ENCODE measurements at regions not wholly inside any gene's neighbourhood (a gene's known extent, or its start where the extent isn't known, plus 50 kb on each side); places are given as distances from the start of the nearest gene placed in this dataset.

DNA sequence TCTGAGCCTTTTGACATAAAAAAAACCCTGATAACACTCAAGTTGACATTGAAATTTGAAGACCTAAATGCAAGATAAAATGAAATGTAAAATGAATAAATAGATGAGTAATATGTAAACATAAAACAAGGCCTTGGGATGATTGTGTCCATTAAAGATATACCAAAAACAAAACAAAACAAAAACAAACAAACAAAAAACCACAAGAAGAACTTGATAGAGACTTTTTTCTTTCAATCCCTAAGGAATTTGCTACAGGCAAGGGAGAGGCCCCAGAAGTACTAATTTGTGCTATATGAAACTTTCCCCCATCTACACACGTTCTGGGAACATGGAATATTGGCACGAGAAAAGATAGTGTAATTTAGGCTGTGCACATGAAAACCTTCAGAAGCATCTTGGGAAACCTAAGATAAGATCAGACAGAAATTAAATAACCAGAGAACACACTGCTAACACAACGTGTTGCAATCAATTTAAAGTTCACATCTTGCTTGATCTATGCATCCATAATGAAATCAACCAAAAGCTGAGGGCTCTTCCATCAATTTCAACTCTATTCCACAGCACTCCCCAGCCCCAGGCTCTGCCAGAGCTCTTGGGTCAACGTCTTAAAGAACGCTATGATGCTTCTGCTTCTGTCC lies 201.1 kb upstream of the RREB1 start:
- H3K27ac ChIP-seq, result no peak overlapping the region
- intact Hi-C loops (cut with DNase I), result no loop called here
- H3K4me1 ChIP-seq, result no peaks in the 10 kb centered on the region
- no peaks in the 10 kb centered on the region for H3K27me3 ChIP-seq (ENCODE audit: low read depth)
- H3K36me3 ChIP-seq, result no peaks in the 10 kb centered on the region
- no peak overlapping the region for H3K4me3 ChIP-seq
- H3K9me3 ChIP-seq, result no peaks in the 10 kb centered on the region
- no peak for ATAC-seq
- DNase-seq, result no peak
- TF ChIP-seq, protein P1, sequence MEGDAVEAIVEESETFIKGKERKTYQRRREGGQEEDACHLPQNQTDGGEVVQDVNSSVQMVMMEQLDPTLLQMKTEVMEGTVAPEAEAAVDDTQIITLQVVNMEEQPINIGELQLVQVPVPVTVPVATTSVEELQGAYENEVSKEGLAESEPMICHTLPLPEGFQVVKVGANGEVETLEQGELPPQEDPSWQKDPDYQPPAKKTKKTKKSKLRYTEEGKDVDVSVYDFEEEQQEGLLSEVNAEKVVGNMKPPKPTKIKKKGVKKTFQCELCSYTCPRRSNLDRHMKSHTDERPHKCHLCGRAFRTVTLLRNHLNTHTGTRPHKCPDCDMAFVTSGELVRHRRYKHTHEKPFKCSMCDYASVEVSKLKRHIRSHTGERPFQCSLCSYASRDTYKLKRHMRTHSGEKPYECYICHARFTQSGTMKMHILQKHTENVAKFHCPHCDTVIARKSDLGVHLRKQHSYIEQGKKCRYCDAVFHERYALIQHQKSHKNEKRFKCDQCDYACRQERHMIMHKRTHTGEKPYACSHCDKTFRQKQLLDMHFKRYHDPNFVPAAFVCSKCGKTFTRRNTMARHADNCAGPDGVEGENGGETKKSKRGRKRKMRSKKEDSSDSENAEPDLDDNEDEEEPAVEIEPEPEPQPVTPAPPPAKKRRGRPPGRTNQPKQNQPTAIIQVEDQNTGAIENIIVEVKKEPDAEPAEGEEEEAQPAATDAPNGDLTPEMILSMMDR (IDR thresholded peaks at IDR 0.05), result no peak

DNA sequence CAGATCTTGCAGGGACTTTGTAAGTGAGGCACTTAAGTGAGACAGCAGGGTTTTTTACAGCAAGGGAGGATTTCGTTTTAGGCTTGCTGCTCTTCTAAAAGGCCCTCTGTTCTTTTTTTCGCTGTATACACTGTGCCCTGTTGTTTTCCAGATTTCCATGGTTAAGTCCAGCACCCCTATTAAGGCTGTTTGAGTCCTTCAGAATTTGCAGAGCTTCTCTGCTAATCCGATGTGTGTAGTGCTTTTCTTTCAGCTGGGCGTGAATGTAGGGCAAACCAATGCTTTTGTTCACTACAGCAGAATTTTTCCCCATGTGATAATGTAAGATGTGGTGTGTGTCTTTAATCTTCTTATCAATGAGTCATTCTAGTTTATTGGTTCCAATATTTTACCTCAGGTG lies 200.5 kb upstream of the RREB1 start:
- Histone ChIP-seq H3K27ac (no peak overlapping the region), H3K9me3 (no peaks in the 10 kb centered on the region), H3K4me1 (no peaks in the 10 kb centered on the region), H3K36me3 (no peaks in the 10 kb centered on the region), H3K4me3 (no peak overlapping the region), H3K27me3 (ENCODE audit: low read depth) (no peaks in the 10 kb centered on the region)
- DNase-seq, result no peak
- TF ChIP-seq, protein P1 (IDR thresholded peaks at IDR 0.05), result no peak
- no peak for ATAC-seq
- intact Hi-C loops (cut with DNase I), result no loop called here

DNA sequence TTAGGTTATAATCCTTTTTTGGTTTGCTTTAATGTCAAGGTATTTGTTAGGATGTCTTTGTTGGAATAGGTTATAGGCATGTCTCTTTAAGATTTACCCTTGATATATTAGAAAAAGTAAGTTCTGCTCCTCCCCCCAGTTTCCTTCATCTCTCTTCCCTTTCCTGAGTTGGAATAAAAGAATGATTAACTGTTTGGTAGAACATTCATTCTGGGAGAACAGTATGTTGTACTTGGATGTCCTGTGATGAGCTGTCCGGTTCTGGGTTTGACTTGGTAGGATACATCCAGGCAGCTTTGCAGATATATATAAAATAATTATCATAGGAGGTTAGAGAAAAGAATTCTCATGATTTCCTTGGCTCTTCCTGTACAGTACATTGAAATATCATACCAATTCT lies 199.6 kb upstream of the RREB1 start:
- Histone ChIP-seq H3K4me1 (no peaks in the 10 kb centered on the region), H3K36me3 (no peaks in the 10 kb centered on the region), H3K27me3 (ENCODE audit: low read depth) (no peaks in the 10 kb centered on the region), H3K4me3 (no peak overlapping the region), H3K9me3 (no peaks in the 10 kb centered on the region), H3K27ac (no peak overlapping the region)
- intact Hi-C loops (cut with DNase I), result no loop called here
- TF ChIP-seq, protein P1 (IDR thresholded peaks at IDR 0.05), result no peak
- DNase-seq (no peak), ATAC-seq (no peak)

DNA sequence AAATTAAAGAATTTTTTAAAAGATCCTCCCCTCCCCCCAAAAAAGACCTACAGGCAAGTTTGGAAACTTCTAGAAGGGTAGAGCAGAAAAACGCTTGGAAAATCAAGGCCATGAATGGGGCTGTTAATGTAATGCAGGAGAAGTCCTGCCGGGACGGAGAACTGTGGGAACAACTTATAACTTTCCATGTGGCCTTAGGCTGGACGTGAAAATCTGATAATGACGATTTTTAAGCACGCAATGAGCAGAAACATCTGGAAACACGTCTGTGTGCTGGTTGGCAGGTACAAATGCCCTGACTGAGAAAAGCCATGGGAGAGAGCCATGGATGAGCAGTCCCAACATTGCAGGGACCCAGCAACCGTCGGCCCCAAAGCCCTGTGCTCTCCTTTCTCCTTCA lies 198.7 kb upstream of the RREB1 start:
- no peak for ATAC-seq
- H3K4me1 ChIP-seq, result no peaks in the 10 kb centered on the region
- H3K9me3 ChIP-seq, result no peaks in the 10 kb centered on the region
- H3K36me3 ChIP-seq, result no peaks in the 10 kb centered on the region
- intact Hi-C loops (cut with DNase I), result no loop called here
- no peaks in the 10 kb centered on the region for H3K27me3 ChIP-seq (ENCODE audit: low read depth)
- no peak overlapping the region for H3K27ac ChIP-seq
- no peak for DNase-seq
- TF ChIP-seq, protein P1 (IDR thresholded peaks at IDR 0.05), result no peak
- no peak overlapping the region for H3K4me3 ChIP-seq

DNA sequence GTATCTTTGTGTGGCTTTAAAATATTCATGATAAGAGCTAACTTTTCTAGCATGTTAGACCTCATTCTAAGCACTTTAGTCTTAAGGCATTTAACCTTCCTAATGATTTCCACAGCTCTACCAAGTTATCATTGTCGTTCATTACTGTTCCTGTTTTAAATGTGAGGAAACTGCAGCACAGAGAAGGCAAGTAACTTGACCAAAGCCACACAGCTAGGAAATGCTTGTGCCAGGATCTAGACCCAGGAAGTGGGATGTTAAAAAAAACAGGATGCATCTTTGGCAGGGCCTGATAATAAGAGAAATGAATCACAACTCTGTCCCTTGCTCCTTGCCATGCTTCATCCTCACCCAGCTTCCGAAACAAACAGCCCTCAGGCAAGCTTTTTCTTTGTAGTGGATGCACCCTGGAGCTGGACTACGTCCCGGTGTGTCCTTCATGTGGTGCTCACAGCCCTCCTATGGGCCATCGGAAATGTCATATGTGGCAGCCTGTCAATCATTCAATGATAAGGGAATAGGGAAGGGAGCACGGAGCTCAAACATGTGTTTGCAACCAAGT lies 196.9 kb upstream of the RREB1 start:
- no peak for ATAC-seq
- Histone ChIP-seq H3K4me1 (peaks cover 10% of the 10 kb centered on the region), H3K27ac (no peak overlapping the region), H3K4me3 (no peak overlapping the region), H3K27me3 (ENCODE audit: low read depth) (no peaks in the 10 kb centered on the region), H3K9me3 (no peaks in the 10 kb centered on the region), H3K36me3 (no peaks in the 10 kb centered on the region)
- intact Hi-C loops (cut with DNase I), result no loop called here
- TF ChIP-seq, protein P1 (IDR thresholded peaks at IDR 0.05), result no peak
- DNase-seq, result no peak
